ENCODE measurements at regions not wholly inside any gene's neighbourhood (a gene's known extent, or its start where the extent isn't known, plus 50 kb on each side); places are given as distances from the start of the nearest gene placed in this dataset.
"Not testable (repeated sequence)": the region's sequence is repeated elsewhere in the genome, so short reads cannot be mapped to it uniquely, and the experiment has no call there.

GRCh38 chr10:42177793-42178689 lies 460.3 kb downstream of the ZNF33B start:
- peak in 1 of 2 donors; percentile 2 for DNase-seq

- no peak for DNase-seq
Measured at GRCh38 chr10:42177077-42177792, 461.1 kb downstream of the ZNF33B start.

GRCh38 chr10:42150428-42151061 lies 487.8 kb downstream of the ZNF33B start:
- DNase-seq: no peak

- DNase-seq: no peak
Measured at GRCh38 chr10:42149722-42150427, 488.5 kb downstream of the ZNF33B start.

- no peak for DNase-seq
Measured at GRCh38 chr10:42149027-42149700, 489.2 kb downstream of the ZNF33B start.

GRCh38 chr10:42146165-42146564 lies 492.2 kb downstream of the ZNF33B start:
- not testable (repeated sequence) for DNase-seq

GRCh38 chr10:42138023-42138422 lies 500.3 kb downstream of the ZNF33B start:
- DNase-seq: not testable (repeated sequence)

GRCh38 chr10:42113158-42113450 lies 525.3 kb downstream of the ZNF33B start:
- DNase-seq: no peak

- DNase-seq: no peak
Measured at GRCh38 chr10:42112331-42113157, 525.8 kb downstream of the ZNF33B start.

- no peak for DNase-seq
Measured at GRCh38 chr10:42111661-42112330, 526.6 kb downstream of the ZNF33B start.

- DNase-seq: no peak
Measured at GRCh38 chr10:42111076-42111475, 527.3 kb downstream of the ZNF33B start.

Measured in stimulated activated CD4-positive, alpha-beta T cell treated with anti-CD3 and anti-CD28 coated beads, Interleukin-2, amount 100 ng/mL, for 48 hours (primary cell).